RWPE2 (cell line): ENCODE measurements at regions not wholly inside any gene's neighbourhood (a gene's known extent, or its start where the extent isn't known, plus 50 kb on each side); places are given as distances from the start of the nearest gene placed in this dataset.
"Not testable (repeated sequence)": the region's sequence is repeated elsewhere in the genome, so short reads cannot be mapped to it uniquely, and the experiment has no call there.

Source experiments
- ATAC-seq: fragments of 200-7000 bp; cut with Tn5 transposase; 3 replicates; pipeline ENCODE4 v1.9.1; 2021; ENCODE audit warnings: low read depth
- DNase-seq: peaks from one replicate; pipeline ENCODE4 v3.0.0-alpha.2; 2020; ENCODE audit warnings: low spot score
- H3K27ac ChIP-seq: fragments of 450-650 bp; 2 replicates; pipeline ENCODE4 v1.5.1; 2017; ENCODE audit warnings: mild to moderate bottlenecking; ENCODE audit not compliant: poor library complexity, severe bottlenecking
- H3K27me3 ChIP-seq: fragments of 250-450 bp; sonication (Bioruptor Pico); 2 replicates; pipeline ENCODE4 v1.5.1; 2021; ENCODE audit warnings: mild to moderate bottlenecking, moderate library complexity; ENCODE audit not compliant: insufficient read depth, poor library complexity, severe bottlenecking
- H3K36me3 ChIP-seq: fragments of 250-450 bp; sonication (Bioruptor Pico); 2 replicates; pipeline ENCODE4 v1.5.1; 2020; ENCODE audit warnings: low read depth, mild to moderate bottlenecking, moderate library complexity
- H3K4me1 ChIP-seq: fragments of 250-450 bp; sonication (Bioruptor Pico); 2 replicates; pipeline ENCODE4 v1.5.1; 2021; ENCODE audit warnings: mild to moderate bottlenecking, moderate library complexity; ENCODE audit not compliant: insufficient read depth, poor library complexity, severe bottlenecking
- H3K4me3 ChIP-seq: fragments of 250-450 bp; sonication (Bioruptor Pico); 2 replicates; pipeline ENCODE4 v1.5.1; 2021; ENCODE audit warnings: mild to moderate bottlenecking, moderate library complexity; ENCODE audit not compliant: severe bottlenecking
- H3K9me3 ChIP-seq: fragments of 250-450 bp; sonication (Bioruptor Pico); 2 replicates; pipeline ENCODE4 v1.5.1; 2021; ENCODE audit warnings: mild to moderate bottlenecking, moderate library complexity; ENCODE audit not compliant: severe bottlenecking
- TF ChIP-seq, protein P1 (sequence below): fragments of 450-650 bp; IDR thresholded peaks from one replicate; pipeline ENCODE4 v1.5.1; 2017; ENCODE audit warnings: mild to moderate bottlenecking, moderate library complexity; ENCODE audit not compliant: poor library complexity, severe bottlenecking

DNA sequence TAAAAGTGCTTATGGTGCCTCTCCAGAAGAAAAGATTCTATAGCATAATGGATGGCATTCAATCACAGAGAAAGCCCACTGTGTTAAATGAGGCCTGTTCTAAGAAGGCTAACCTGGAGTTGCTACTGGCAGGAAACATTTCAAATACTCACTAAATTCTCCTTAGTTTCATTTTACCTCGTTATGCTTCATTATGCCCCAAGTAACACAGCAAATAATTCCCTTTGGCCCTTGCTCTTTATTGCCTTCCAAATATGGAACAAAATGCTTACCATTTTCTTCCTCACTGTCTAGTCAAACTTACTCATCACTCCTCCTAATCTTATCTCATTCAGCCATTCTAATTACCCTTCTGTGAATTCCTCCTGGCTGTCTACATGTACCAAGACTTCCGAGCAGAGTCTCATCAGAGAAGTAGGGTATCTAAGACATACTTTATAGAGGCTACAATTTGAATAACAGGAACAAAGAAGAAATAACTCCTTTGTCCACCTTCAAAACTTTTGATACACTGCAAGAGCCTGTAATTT is 292.1 kb upstream of the CLEC14A start:
- TF ChIP-seq, protein P1, sequence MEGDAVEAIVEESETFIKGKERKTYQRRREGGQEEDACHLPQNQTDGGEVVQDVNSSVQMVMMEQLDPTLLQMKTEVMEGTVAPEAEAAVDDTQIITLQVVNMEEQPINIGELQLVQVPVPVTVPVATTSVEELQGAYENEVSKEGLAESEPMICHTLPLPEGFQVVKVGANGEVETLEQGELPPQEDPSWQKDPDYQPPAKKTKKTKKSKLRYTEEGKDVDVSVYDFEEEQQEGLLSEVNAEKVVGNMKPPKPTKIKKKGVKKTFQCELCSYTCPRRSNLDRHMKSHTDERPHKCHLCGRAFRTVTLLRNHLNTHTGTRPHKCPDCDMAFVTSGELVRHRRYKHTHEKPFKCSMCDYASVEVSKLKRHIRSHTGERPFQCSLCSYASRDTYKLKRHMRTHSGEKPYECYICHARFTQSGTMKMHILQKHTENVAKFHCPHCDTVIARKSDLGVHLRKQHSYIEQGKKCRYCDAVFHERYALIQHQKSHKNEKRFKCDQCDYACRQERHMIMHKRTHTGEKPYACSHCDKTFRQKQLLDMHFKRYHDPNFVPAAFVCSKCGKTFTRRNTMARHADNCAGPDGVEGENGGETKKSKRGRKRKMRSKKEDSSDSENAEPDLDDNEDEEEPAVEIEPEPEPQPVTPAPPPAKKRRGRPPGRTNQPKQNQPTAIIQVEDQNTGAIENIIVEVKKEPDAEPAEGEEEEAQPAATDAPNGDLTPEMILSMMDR, result no peak
- DNase-seq (no peak), ATAC-seq (no peak)
- H3K4me3 ChIP-seq, result no peak overlapping the region
- H3K27ac ChIP-seq, result no peak overlapping the region
- H3K9me3 ChIP-seq, result no peaks in the 10 kb centered on the region
- no peaks in the 10 kb centered on the region for H3K36me3 ChIP-seq
- H3K4me1 ChIP-seq, result no peaks in the 10 kb centered on the region
- H3K27me3 ChIP-seq, result no peaks in the 10 kb centered on the region

- no peaks in the 10 kb centered on the region for H3K9me3 ChIP-seq
- TF ChIP-seq, protein P1, result no peak
- H3K4me3 ChIP-seq, result no peak overlapping the region
- DNase-seq (no peak), ATAC-seq (no peak)
- no peaks in the 10 kb centered on the region for H3K4me1 ChIP-seq
- no peaks in the 10 kb centered on the region for H3K27me3 ChIP-seq
- H3K27ac ChIP-seq, result no peak overlapping the region
- no peaks in the 10 kb centered on the region for H3K36me3 ChIP-seq
Measured at GRCh38 chr14:38546932-38547551, 291.1 kb upstream of the CLEC14A start.

DNA sequence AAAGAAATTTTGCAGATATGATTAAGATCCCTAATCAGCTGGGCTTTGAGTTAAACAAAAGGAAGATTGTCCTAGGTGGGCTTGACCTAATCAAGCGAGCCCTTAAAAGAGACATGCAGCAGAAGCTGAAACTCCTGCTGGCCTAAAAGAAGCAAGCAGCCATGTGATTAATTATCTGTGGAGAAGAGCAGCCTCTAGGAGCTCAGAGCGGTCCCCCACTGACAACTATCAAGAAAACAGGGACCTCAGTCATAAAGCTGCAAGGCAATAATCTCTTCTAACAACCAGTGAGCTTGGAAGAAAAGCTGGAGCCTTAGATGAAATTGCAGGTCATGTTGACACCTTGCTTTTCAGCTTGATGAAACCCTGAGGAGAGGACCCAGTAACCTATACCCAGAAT is 288.9 kb upstream of the CLEC14A start:
- no peaks in the 10 kb centered on the region for H3K4me1 ChIP-seq
- H3K27me3 ChIP-seq, result peaks cover under 1% of the 10 kb centered on the region
- no peak overlapping the region for H3K27ac ChIP-seq
- DNase-seq, result no peak
- ATAC-seq, result no peak
- no peaks in the 10 kb centered on the region for H3K36me3 ChIP-seq
- TF ChIP-seq, protein P1, result no peak
- H3K9me3 ChIP-seq, result no peaks in the 10 kb centered on the region
- no peak overlapping the region for H3K4me3 ChIP-seq

- not testable (repeated sequence) for H3K36me3 ChIP-seq, DNase-seq, H3K4me1 ChIP-seq, ATAC-seq, H3K27ac ChIP-seq, H3K27me3 ChIP-seq, H3K4me3 ChIP-seq, H3K9me3 ChIP-seq
Measured at GRCh38 chr14:38543851-38544250, 288.0 kb upstream of the CLEC14A start.

DNA sequence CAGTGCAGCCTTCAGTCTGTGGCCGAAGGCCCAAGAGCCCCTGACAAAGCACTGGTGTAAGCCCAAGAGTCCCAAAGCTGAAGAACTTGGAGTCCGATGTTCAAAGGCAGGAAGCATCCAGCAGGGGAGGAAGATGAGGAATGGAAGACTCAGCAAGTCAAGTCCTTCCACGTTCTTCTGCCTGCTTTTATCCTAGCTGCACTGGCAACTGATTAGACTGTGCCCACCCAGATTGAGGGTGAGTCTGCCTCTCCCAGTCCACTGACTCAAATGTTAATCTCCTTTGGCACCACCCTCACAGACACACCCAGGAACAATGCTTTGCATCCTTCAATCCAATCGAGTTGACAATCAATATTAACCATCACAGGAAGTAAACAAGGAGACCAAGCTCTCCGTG is 282.2 kb upstream of the CLEC14A start:
- DNase-seq, H3K27ac ChIP-seq, H3K9me3 ChIP-seq, H3K4me3 ChIP-seq, ATAC-seq, H3K27me3 ChIP-seq, H3K36me3 ChIP-seq, H3K4me1 ChIP-seq: not testable (repeated sequence)

DNA sequence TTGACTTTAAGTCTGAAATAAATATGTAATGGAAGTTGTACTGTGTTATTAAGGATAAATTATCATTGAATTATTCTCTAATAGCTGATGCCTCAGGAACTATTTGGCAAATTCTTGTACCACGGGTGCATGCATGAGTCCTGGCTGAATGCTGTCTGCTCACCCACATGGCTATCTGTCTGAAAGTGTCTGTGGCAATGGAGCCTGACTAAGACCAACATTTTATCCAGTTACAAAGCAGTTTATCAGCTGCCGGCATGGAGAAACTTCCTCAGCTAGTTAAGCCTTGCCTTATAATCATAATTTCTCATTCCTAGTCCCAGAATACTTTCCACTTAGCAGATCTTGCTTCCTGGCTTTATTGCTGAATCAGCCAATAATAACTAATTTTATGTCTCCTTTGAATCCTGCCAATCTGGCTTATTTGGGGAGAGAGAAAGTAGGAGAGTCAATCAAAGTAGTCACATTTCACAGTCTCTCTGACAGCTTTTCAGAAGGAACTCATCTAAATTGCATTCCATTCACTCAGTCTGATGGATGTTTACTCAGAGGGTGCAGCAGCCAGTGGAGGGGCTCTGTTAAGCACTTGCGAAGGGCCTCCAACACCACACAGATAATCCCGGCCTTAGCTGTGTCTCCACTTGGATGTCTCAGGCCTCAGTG is 280.6 kb upstream of the CLEC14A start:
- TF ChIP-seq, protein P1, result no peak
- Histone ChIP-seq H3K9me3 (no peaks in the 10 kb centered on the region), H3K36me3 (no peaks in the 10 kb centered on the region), H3K4me3 (no peak overlapping the region), H3K27me3 (peaks cover 3% of the 10 kb centered on the region), H3K4me1 (no peaks in the 10 kb centered on the region), H3K27ac (no peak overlapping the region)
- ATAC-seq, result no peak
- no peak for DNase-seq
